ENCODE measurements at regions not wholly inside any gene's neighbourhood (a gene's known extent, or its start where the extent isn't known, plus 50 kb on each side); places are given as distances from the start of the nearest gene placed in this dataset.

DNA sequence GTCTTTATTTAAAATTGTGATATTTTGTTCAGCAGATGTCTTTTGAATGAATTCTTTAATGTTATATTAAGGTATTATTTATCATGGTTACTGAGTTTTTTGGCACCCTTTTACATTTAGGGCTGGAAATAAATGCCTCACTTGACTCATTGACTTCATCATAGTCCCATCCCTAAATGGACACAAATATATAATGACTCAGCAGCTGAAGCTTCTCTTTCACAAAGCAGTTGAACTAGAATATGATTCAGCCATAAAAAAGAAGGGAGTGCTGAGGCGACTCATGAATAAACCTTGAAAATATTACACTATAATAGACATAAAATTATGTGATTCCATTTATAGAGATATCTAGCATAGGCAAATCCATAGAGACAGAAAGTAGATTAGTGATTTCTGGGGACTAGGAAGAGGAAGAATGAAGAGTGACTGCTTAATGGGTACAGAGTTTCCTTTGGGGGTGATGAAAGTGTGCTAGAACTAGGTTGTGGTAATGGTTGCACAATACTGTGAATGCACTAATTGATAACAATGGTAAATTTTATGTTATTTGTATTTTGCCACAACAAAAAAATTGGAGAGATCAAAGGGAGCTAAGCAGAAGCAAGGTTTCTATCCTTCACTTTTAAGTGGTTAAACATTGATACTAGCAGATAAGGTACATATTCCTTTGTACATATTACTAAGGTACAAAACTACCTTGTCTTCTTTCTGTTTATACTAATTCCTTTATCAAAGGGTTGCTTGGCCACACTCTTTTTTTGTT lies 449.6 kb downstream of the NTRK2 start:
- TF ChIP-seq YY1 (IDR thresholded peaks at IDR 0.05; ENCODE audit: insufficient read depth, insufficient read length) (no peak), SUZ12 (IDR thresholded peaks at IDR 0.05; ENCODE audit: extremely low read depth, insufficient read depth, insufficient read length) (no peak)

All from NT2/D1 (cell line).